Cardiac septum (tissue), 1 donor: ENCODE measurements at regions not wholly inside any gene's neighbourhood (a gene's known extent, or its start where the extent isn't known, plus 50 kb on each side); places are given as distances from the start of the nearest gene placed in this dataset.
"Not testable (repeated sequence)": the region's sequence is repeated elsewhere in the genome, so short reads cannot be mapped to it uniquely, and the experiment has no call there.

Source experiments
- DNase-seq: peaks from one replicate; pipeline ENCODE4 v3.0.0-alpha.2; 2020; ENCODE audit warnings: low spot score
- intact Hi-C: fragments of 100-400 bp; cut with DNase I; formaldehyde crosslinking; loops from one replicate; pipeline ENCODE4 v1.14.0; 2022
- donor health status: DM: no; HTN: no; CAD: no.

GRCh38 chr14:84037593-84037992 is 1492.4 kb upstream of the FLRT2 start:
- no peak for DNase-seq
- intact Hi-C loops: no loop called here

GRCh38 chr14:84040101-84040500 is 1489.8 kb upstream of the FLRT2 start:
- intact Hi-C loops: no loop called here
- DNase-seq: no peak

DNA sequence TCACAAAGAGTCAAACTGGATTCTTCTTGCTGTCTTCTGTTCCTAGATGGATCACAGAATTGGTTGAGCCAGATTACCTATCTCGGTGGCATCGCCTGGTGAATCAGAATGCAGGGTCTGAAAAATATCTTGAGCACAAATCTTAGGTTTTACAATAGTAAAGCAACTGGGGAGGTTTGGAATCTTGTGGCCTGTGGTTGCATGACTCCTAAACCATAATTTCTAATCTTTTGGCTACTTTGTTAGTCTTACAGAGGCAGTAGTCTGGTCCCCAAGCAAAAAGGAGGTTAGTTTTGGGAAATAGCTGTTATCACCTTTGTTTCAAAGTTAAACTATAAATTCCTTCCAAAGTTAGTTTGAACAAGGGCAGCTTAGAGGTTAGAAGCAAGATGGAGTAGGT is 1488.5 kb upstream of the FLRT2 start:
- no peak for DNase-seq
- intact Hi-C loops: no loop called here

DNA sequence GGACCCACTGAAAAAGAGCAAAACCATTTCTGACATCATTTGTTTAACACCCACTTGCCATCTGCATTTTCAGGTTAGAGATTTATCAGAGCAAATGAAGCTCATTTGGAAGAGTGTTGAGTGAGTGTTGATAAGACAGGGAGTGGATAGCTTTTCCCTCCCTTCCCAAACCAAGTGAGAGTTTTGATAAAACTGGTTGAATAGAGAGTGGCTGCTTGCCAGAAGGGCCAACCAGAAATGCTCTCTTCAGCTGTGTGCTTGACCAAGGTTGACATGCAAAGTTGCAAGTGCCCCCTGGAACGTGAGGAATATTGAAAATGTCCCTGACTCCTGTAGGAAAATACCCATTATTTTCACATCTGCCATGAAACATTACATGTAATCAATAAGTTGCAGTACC is 1487.0 kb upstream of the FLRT2 start:
- no peak for DNase-seq
- intact Hi-C loops: no loop called here

- DNase-seq: no peak
- intact Hi-C loops: no loop called here
Measured at GRCh38 chr14:84064316-84065125, 1465.4 kb upstream of the FLRT2 start.

GRCh38 chr14:84065811-84066210 is 1464.1 kb upstream of the FLRT2 start:
- intact Hi-C loops: no loop called here
- DNase-seq: no peak

DNA sequence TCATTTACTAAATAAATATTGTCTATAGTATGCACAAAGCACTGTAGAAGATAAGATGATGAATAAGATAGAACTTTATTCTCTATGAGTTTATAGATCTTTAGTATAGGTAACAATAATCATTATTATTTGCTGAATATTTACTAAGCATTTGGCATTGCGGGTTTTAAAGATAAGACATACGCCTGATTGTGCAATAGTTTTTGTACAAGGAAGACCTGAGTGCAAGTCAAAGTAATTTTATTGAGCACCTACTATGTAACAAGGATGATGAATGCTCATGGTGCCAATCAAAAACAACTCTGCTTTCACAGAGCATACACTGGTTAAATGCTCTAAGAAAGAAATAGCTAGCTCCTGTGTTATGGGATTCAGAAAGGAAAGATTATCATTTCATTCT is 1461.7 kb upstream of the FLRT2 start:
- DNase-seq: no peak
- intact Hi-C loops: no loop called here

DNA sequence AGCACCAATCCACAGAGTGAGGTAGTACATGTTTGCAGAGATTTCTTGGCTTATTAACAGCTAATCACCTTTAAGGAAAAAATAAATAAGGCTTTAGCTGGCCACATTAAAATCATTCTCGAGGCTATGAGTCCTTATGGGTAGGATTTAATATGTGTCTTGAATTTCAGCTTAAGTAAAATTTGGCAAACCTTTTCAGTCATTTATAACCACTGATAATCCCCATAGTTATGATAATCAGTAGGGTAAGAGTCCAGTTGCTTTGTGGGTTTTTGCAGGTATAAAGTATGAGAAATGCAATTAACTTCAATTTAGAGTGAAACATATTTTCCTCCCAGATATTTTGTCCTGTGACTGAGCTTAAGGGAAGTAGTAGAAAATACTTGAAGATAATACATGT is 1458.9 kb upstream of the FLRT2 start:
- intact Hi-C loops: no loop called here
- DNase-seq: no peak

DNA sequence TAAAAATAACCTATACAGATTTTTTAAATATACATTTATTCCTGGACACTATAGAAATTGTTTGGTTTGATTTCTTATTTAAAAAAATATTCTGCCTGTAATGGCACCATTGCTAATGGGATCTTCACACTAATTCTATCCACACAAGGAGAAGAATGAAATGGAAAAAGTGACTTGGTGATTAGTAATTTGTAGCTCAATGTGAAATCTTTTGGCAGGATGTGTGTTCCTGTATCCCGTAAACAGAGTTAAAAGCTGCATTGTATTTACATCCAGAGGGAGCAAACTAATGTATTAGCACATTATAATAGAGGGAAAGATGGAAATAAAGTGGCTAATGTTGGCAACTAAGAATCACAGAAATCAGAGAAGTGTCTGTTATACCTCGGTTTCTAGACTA is 1455.3 kb upstream of the FLRT2 start:
- DNase-seq: no peak
- intact Hi-C loops: no loop called here

DNA sequence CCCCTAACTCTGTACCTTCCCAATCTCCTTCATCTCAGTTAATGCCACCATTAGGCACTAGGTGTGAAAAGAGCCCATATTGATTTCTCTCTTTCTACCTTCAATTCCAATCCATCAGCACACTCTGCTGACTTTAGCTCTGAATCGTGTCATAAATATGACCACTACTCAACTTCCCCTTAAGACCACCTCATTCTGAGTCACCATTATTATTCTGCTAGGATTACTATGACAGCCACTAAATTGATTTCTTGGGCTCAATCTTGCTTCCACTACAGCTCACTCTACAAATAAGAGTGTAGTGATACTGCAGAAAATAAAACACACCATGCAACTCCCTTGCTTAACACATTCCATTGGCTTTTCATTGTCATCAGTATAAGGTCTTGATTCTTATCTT is 1449.0 kb upstream of the FLRT2 start:
- no peak for DNase-seq
- intact Hi-C loops: no loop called here

DNA sequence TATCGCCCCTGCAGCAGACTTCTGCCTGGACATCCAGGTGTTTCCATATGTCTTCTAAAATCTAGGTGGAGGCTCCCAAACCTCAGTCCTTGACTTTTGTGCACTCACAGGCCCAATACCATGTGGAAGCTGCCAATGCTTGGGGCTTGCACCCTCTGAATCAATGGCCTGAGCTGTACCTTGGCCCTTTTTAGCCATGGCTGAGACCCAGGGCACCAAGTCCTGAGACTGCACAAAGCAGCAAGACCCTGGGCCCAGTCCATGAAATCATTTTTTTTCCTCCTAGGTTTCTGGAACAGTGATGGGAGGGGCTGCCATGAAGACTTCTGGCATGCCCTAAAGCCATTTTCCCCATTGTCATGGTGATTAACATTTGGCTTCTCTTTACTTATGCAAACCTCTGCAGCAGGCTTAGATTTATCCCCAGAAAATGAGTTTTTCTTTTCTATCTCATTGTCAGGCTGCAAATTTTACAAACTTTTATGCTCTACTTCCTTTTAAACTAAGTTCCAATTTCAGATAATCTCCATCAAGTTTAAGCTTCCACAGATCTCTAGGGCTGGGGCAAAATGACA is 1445.8 kb upstream of the FLRT2 start:
- intact Hi-C loops: no loop called here
- no peak for DNase-seq

DNA sequence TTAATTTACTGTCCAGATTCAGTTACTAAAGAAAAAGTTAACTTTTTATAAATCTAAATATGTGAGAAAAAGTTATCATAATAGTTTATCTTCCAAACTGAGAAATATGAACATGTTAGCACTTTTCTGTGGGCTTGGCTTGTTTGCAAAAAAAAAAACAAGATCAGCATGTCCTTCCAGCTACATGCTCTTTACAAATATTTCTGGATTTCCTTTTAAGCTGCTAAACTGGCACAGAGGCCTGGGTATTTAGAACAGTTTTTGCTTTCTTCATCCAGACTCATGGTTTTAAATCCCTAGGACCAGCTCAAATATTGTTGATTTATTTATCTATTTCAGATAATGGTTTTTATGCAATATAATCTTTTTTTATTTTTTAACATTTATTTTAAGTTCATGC is 1444.5 kb upstream of the FLRT2 start:
- intact Hi-C loops: no loop called here
- no peak for DNase-seq

DNA sequence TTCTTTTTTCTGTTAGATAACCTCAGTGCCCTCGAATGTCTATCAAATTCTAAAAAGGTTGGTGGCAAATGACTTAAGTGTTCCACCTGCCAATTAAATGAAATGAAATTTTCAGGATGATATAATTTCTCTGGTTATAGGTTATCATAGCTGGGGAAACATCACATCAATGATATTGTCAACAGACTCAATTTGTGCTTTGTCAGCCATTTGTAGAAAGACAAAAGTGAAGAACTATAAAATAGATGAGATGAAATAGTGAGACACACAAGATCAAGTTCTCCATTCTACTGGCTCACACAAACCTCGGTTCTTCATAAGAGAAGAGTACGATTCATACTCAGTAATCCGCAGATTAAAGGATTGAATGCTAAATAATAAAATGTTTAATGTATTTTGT is 1443.2 kb upstream of the FLRT2 start:
- intact Hi-C loops: no loop called here
- DNase-seq: no peak

DNA sequence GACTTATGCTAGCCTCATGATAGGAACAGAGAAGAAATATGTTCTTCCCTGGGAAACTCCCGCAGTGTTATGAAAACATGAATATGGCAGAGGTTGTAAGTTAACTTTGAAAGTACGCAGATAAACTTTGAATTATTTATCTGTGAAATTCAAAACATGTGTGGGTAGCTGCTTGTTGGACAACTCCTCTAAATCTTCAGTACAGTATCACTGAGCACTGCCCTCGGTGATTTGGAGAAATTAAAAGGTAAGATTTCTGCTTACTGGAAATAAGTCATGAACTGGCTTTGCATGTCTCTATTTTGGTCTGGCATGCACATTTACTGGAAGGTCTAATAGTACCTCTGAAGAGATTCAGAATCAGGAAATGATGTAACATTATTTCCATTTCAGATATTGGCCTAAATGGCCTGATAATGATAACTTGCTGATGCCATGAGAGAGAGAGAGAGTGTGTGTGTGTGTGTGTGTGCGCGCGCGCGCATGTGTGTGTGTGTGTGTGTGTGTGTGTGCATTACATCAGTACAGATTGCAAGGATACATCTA is 1441.9 kb upstream of the FLRT2 start:
- intact Hi-C loops: no loop called here
- DNase-seq: no peak

DNA sequence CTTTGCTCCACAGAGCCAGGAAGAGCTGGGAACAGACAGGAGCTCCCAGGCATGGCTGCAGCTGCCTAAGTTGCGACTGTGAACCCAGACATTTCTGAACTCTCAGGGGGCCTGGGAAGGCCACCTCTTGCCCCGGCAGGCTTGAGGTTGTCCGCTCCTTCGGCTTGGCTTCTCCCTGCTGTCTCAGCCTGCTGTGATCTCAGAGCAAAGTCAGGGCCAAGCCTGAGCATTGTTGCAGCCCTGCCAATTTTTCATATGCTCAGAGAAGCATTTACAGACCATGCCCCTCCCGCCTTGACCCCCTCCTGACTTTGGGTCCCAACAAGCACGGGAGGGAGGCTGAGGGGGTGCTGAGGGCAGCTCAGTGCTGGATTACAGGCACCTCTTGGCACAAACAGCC is 1439.1 kb upstream of the FLRT2 start:
- no peak for DNase-seq
- intact Hi-C loops: no loop called here

DNA sequence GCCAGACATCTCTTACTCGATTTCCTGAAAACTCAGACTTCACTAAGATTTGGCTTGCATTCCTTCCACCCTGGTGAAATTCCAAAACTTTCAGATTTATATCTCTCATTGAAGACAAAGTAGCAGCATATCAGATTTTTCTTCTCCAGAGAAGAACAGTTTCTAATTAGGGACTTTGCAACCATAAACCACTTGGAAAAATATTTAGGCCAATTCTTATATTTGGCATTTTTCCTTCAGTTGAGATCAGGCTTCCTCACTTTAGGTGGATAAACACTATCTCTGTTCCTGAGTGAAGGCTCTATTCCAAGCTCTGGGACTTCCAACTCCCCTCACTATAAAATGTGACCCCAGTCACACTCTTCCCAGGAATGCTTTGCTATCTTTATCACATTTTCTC is 1434.3 kb upstream of the FLRT2 start:
- intact Hi-C loops: no loop called here
- DNase-seq: no peak

DNA sequence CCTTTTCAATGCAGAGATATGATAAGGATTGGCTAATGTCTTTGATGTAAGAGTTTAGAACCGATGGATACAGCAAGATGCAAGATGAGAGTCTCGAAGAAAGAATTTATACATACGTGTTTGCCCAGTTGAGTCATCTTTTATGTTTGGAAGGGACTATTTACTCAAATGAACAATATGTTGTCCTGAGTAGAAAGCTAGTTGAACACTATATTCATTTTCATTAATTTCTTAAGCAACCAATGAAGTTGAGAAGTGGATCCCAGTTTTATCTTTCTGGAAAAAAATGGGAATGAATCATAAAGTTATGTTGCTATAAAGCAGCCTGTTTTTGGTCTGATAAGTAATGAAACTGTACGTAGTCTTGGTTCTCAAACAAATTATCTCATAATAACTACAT is 1431.7 kb upstream of the FLRT2 start:
- intact Hi-C loops: no loop called here
- DNase-seq: no peak

DNA sequence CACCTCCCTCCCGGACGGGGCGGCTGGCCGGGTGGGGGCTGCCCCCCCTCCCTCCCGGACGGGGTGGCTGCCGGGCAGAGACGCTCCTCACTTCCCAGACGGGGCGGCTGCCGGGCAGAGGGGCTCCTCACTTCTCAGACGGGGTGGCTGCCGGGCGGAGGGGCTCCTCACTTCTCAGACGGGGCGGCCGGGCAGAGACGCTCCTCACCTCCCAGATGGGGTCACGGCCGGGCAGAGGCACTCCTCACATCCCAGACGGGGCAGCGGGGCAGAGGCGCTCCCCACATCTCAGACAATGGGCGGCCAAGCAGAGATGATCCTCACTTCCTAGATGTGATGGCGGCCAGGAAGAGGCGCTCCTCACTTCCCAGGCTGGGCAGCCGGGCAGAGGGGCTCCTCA is 1430.4 kb upstream of the FLRT2 start:
- DNase-seq, intact Hi-C loops: not testable (repeated sequence)

DNA sequence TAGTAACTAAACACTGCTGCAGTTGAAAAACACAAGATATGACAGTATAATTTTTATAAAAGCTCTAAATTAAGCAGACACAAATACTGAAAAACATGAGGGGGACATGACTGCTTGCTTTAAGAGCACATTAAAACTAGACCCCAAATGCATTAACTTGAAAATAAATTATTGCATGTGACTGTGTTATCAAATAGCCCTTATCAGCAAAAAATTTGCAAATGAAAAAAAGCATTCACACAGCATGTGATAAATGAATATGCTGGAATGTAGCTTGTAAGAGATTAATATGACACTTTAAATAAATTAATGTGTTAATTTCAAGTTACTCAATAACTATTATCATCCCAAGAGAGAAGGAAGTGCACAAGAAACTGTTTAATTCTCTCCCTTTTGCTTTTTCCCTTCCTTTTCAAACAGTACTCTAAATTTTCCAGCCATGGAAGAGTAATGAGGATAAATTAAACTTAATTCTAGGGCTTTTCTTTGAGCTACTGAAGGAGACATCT is 1422.1 kb upstream of the FLRT2 start:
- intact Hi-C loops: no loop called here
- no peak for DNase-seq

DNA sequence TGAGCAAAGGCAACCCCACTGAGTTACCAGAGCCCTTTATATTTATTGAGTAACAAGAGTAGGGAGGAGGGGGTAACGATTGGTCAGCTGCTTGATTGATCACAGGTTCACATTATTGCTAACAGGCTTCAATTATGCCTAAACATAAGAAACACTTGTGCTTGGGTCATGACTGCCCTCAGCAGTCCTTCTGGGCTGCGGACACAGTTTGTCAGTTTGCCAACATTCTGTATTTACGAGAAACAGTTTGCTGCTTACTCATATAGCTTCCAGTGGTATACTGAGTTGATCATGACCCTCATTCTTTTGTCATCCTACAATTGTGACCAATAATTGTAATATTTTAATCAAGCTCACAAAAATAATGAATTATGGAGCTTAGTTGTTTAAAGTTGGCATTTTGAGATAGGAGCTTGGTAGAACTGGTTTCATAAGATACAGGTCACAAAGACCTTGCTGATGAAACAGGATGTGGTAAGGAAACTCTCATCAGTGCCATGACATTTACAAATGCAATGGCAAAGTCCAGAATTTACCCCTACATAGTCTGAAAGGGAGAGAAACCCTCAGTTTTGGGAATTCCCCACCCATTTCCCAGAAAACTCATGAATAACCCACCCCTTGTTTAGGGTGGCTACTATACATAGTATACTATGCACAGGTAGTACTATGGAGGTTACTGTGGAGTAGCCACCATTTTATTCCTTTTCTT is 1421.0 kb upstream of the FLRT2 start:
- no peak for DNase-seq
- intact Hi-C loops: no loop called here

GRCh38 chr14:84112589-84112988 is 1417.4 kb upstream of the FLRT2 start:
- no peak for DNase-seq

More at GRCh38 chr14:84112589-84112988, 1417.4 kb upstream of the FLRT2 start:
- intact Hi-C loops: no loop called here
